ENCODE measurements at regions not wholly inside any gene's neighbourhood (a gene's known extent, or its start where the extent isn't known, plus 50 kb on each side); places are given as distances from the start of the nearest gene placed in this dataset.
A peak's percentile ranks its signal among the peaks of the same experiment; 100 is the strongest.

- no peak overlapping the region for H3K4me3 Mint-ChIP-seq
These were observed 69.2 kb downstream of the INHBA start for GRCh38 chr7:41633690-41634089.

GRCh38 chr7:41630741-41631140, 72.1 kb downstream of the INHBA start:
- Mint-ChIP-seq H3K4me3 (peak overlapping the region in 2 of 4 donors; percentile 3 to 36), H3K27ac (peak overlapping the region in 1 of 3 donors; percentile 16), H3K9me3 (no peaks in the 10 kb centered on the region), H3K27me3 (no peaks in the 10 kb centered on the region), H3K36me3 (no peaks in the 10 kb centered on the region), H3K4me1 (peaks cover 4 to 8% (median 6%) of the 10 kb centered on the region in 3 donors)

More at GRCh38 chr7:41633690-41634089, 69.2 kb downstream of the INHBA start:
- Mint-ChIP-seq H3K27me3 (no peaks in the 10 kb centered on the region), H3K4me1 (peaks cover 4 to 8% (median 6%) of the 10 kb centered on the region in 3 donors), H3K36me3 (no peaks in the 10 kb centered on the region), H3K9me3 (no peaks in the 10 kb centered on the region), H3K27ac (no peak overlapping the region)

DNA sequence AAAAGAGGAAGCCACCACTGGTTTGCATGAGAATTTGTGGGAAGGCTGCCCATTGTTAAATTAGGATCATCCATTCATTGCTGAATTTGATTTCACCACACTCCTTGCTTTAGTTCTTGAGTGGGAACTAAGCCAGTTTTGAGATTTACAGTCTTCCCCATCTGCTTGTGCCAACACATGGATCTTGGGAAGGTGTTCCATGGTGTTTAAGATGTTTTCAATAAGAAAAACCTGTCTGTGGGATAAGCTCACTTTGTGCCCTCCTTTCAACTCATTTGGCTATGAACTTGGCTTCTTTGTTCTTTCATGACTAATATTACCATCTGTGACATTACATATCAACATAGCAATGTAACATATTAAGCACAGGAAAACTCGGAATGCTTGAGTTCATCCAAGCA, 73.2 kb downstream of the INHBA start:
- Mint-ChIP-seq H3K4me1 (peaks cover 4 to 8% (median 6%) of the 10 kb centered on the region in 3 donors), H3K4me3 (no peak overlapping the region), H3K27ac (no peak overlapping the region), H3K36me3 (no peaks in the 10 kb centered on the region), H3K9me3 (no peaks in the 10 kb centered on the region), H3K27me3 (no peaks in the 10 kb centered on the region)

GRCh38 chr7:41628901-41629300, 74.0 kb downstream of the INHBA start:
- H3K36me3 Mint-ChIP-seq = no peaks in the 10 kb centered on the region
- H3K9me3 Mint-ChIP-seq = no peaks in the 10 kb centered on the region
- H3K27ac Mint-ChIP-seq = no peak overlapping the region
- no peak overlapping the region for H3K4me3 Mint-ChIP-seq
- no peaks in the 10 kb centered on the region for H3K27me3 Mint-ChIP-seq
- H3K4me1 Mint-ChIP-seq = peaks cover 4 to 8% (median 6%) of the 10 kb centered on the region in 3 donors

- Mint-ChIP-seq H3K36me3 (no peaks in the 10 kb centered on the region), H3K4me3 (no peak overlapping the region), H3K4me1 (peaks cover 4 to 8% (median 6%) of the 10 kb centered on the region in 3 donors), H3K27ac (no peak overlapping the region), H3K27me3 (no peaks in the 10 kb centered on the region), H3K9me3 (peaks cover 0 to 2% (median 0%) of the 10 kb centered on the region in 3 donors)
These were observed 75.1 kb downstream of the INHBA start for GRCh38 chr7:41627645-41628298.

GRCh38 chr7:41624818-41625217, 78.1 kb downstream of the INHBA start:
- Mint-ChIP-seq H3K36me3 (peaks cover 4% of the 10 kb centered on the region), H3K27me3 (no peaks in the 10 kb centered on the region), H3K4me1 (peaks cover 0 to 3% (median 0%) of the 10 kb centered on the region in 3 donors), H3K27ac (no peak overlapping the region), H3K9me3 (peaks cover 0 to 4% (median 4%) of the 10 kb centered on the region in 3 donors), H3K4me3 (no peak overlapping the region)

GRCh38 chr7:41621953-41622831, 80.7 kb downstream of the INHBA start:
- Mint-ChIP-seq H3K4me1 (peaks cover 0 to 6% (median 0%) of the 10 kb centered on the region in 3 donors), H3K27ac (peak overlapping the region in 1 of 3 donors; percentile 76), H3K27me3 (peaks cover 3% of the 10 kb centered on the region), H3K9me3 (peaks cover 0 to 5% (median 4%) of the 10 kb centered on the region in 3 donors), H3K4me3 (no peak overlapping the region), H3K36me3 (peaks cover 4% of the 10 kb centered on the region)

GRCh38 chr7:41617987-41618386, 84.9 kb downstream of the INHBA start:
- Mint-ChIP-seq H3K27ac (no peak overlapping the region), H3K27me3 (peaks cover 3% of the 10 kb centered on the region), H3K4me1 (peaks cover 0 to 6% (median 0%) of the 10 kb centered on the region in 3 donors), H3K4me3 (no peak overlapping the region), H3K36me3 (peaks cover 4% of the 10 kb centered on the region), H3K9me3 (peaks cover 0 to 6% (median 4%) of the 10 kb centered on the region in 3 donors)

DNA sequence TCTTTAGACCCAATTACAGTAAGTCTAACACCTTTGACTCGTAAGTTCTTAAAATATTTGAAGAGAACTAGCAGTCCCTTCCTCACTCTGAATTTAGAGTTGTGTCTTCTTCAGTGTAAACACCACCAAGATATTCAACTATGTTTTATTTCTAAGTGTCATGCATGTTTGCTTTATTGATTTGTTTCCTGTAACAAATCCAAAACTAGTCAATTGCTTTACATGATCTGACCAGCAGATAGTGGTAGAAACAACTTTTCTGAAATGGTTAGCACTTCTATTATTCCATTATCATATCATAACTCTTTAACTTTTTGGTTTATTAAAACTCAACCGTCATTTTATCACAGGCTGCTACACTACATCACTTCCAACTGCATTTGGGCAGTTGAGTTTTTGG, 90.1 kb downstream of the INHBA start:
- H3K9me3 Mint-ChIP-seq = peaks cover 0 to 4% (median 0%) of the 10 kb centered on the region in 3 donors
- peaks cover under 1 to 3% (median 3%) of the 10 kb centered on the region in 3 donors for H3K4me1 Mint-ChIP-seq
- no peak overlapping the region for H3K27ac Mint-ChIP-seq
- H3K27me3 Mint-ChIP-seq = no peaks in the 10 kb centered on the region
- no peaks in the 10 kb centered on the region for H3K36me3 Mint-ChIP-seq
- H3K4me3 Mint-ChIP-seq = no peak overlapping the region

- Mint-ChIP-seq H3K27ac (no peak overlapping the region), H3K4me1 (peaks cover 0 to 4% (median 3%) of the 10 kb centered on the region in 3 donors), H3K9me3 (peaks cover 0 to 4% (median 0%) of the 10 kb centered on the region in 3 donors), H3K36me3 (no peaks in the 10 kb centered on the region), H3K4me3 (no peak overlapping the region), H3K27me3 (no peaks in the 10 kb centered on the region)
These were observed 90.5 kb downstream of the INHBA start for GRCh38 chr7:41612386-41612785.

DNA sequence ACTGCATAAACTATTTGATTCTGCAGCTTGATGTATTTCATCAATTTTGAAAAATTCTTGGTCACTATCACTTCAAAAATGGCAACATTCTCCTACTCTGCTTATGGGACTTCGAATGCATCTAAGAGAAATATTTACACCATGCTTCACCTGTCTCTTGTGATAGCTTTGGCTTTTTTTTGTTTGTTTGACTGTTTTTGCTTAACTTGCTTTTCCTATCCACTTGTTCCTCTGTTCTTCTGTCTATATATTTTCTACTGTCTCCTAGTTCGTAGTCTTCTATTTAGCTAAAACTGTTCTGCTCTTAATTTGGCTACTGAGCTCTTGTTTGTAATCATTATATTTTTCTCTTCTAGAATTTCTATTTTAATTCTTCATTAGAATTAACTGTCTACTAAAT, 94.4 kb downstream of the INHBA start:
- H3K36me3 Mint-ChIP-seq = no peaks in the 10 kb centered on the region
- peaks cover 0 to 4% (median 3%) of the 10 kb centered on the region in 3 donors for H3K4me1 Mint-ChIP-seq
- no peak overlapping the region for H3K27ac Mint-ChIP-seq
- peaks cover 0 to 3% (median 0%) of the 10 kb centered on the region in 3 donors for H3K9me3 Mint-ChIP-seq
- no peaks in the 10 kb centered on the region for H3K27me3 Mint-ChIP-seq
- no peak overlapping the region for H3K4me3 Mint-ChIP-seq

DNA sequence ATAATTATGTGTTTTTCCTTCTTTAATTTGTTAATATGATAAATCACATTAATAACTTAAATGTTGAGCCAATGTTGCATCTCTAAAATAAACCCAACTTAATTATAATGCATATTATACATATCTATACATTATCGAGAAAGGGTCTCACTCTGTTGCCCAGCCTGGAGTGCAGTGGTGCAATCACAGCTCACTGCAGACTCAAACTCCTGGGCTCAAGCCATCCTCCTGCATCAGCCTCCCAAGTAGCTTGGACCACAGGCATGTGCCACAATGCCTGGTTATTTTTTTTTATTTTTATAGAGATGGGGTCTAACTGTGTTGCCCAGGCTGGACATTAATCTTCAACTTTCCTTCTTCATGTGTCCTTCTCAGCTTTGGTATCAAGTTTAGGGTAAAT, 98.9 kb downstream of the INHBA start:
- Mint-ChIP-seq H3K4me3 (no peak overlapping the region), H3K36me3 (no peaks in the 10 kb centered on the region), H3K4me1 (peaks cover 0 to 4% (median 3%) of the 10 kb centered on the region in 3 donors), H3K9me3 (peaks cover 0 to 3% (median 0%) of the 10 kb centered on the region in 3 donors), H3K27ac (peak overlapping the region in 1 of 3 donors; percentile 44), H3K27me3 (no peaks in the 10 kb centered on the region)

DNA sequence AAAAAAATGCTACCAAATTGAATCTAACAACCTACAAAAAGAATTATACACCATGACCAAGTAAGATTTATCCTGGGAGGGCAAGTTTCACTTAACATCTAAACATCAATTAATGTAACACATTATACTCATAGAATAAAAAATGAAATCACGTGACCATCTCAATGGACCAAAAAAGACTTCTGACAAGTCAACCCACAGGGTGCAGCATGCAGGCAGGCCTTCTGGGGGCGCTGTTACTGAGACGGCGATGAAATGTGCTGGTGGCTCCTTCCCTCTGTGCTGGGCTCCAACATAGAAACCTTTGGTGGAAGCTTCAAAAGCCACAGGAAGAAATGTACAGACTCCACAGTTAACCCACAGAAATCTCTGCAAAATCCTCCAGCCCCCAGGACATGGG, 103.1 kb downstream of the INHBA start:
- no peaks in the 10 kb centered on the region for H3K36me3 Mint-ChIP-seq
- no peaks in the 10 kb centered on the region for H3K4me1 Mint-ChIP-seq
- H3K27me3 Mint-ChIP-seq = peaks cover 1% of the 10 kb centered on the region
- H3K4me3 Mint-ChIP-seq = no peak overlapping the region
- peaks cover 5 to 22% (median 8%) of the 10 kb centered on the region in 3 donors for H3K9me3 Mint-ChIP-seq
- no peak overlapping the region for H3K27ac Mint-ChIP-seq

- Mint-ChIP-seq H3K36me3 (no peaks in the 10 kb centered on the region), H3K27ac (no peak overlapping the region), H3K27me3 (peaks cover 1% of the 10 kb centered on the region), H3K4me1 (no peaks in the 10 kb centered on the region), H3K4me3 (no peak overlapping the region), H3K9me3 (peaks cover 7 to 19% (median 8%) of the 10 kb centered on the region in 3 donors)
These were observed 110.1 kb downstream of the INHBA start for GRCh38 chr7:41592794-41593193.

DNA sequence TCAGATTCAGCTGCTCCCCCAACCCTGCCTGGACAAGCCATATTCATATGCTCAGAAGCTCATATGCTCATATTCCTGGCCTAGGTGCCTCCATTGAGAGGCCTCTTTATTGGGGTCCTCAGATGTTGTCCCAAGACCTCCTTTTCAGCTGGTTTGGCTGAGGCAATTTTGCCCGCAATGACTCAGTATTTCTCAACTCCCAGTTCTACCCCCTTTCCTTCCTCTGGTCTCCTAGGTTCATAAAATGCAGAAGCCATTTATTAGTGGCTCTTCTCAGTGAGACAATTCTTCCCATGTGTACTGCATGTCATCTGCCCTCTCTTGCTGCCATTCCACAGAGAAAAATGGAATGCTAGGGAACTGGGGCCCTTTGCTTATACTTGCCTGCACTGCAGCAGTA, 110.7 kb downstream of the INHBA start:
- H3K36me3 Mint-ChIP-seq = no peaks in the 10 kb centered on the region
- peaks cover 1% of the 10 kb centered on the region for H3K27me3 Mint-ChIP-seq
- H3K9me3 Mint-ChIP-seq = peaks cover 7 to 16% (median 8%) of the 10 kb centered on the region in 3 donors
- H3K4me1 Mint-ChIP-seq = no peaks in the 10 kb centered on the region
- no peak overlapping the region for H3K27ac Mint-ChIP-seq
- H3K4me3 Mint-ChIP-seq = no peak overlapping the region

All from IgD-negative memory B cell (primary cell).